ENCODE measurements at regions not wholly inside any gene's neighbourhood (a gene's known extent, or its start where the extent isn't known, plus 50 kb on each side); places are given as distances from the start of the nearest gene placed in this dataset.

DNA sequence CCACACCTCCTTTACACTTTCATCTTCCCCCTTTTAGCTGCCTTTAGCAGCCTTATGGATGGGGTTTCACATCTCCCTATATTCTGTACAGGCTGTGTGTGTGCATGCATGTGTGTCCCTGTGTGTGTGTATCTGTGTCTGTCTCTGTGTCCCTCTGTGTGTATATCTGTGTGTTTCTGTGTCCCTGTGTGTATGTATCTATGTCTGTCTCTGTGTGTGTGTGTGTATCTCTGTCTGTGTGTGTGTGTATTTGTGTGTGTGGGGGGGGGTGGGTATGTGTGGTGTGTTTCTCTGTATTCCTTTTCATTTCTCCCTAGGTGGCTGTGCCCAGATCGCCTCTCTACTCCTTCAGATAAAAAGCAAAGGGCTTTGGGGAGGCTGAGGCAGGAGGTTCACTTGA lies 52.2 kb upstream of the CD83 start:
- intact Hi-C loops (cut with micrococcal nuclease), result loop anchor here (5.0 kb wide), 1 partner anchor 728 kb away; no protein-coding TSS in a partner anchor
- H3K4me2 ChIP-seq (ENCODE audit: low read length), result no peak overlapping the region
- H4K20me1 ChIP-seq (ENCODE audit: insufficient read depth), result no peaks in the 10 kb centered on the region
- ChIA-PET CTCF (interaction anchor here (0.7 to 4.6 kb wide), 3 partner anchors 152 to 441 kb away, joined by 3 to 67 read pairs (median 39); no protein-coding TSS in a partner anchor), POLR2A (no interaction called here), RAD21 (ENCODE audit: low non-redundant PET in 1 of 2, low total read pairs in 2 of 2, uncharacterized antibody in 2 of 2, unreplicated experiment in 2 of 2) (interaction anchor here in 1 of 2 experiments (3.7 kb wide), 1 partner anchor 156 kb away, joined by 15 read pairs; no protein-coding TSS in a partner anchor)
- no peaks in the 10 kb centered on the region for H3K36me3 ChIP-seq (ENCODE audit: control insufficient read depth in 1 of 2, insufficient read depth in 2 of 2, low read length in 2 of 2)
- H3K79me2 ChIP-seq (ENCODE audit: insufficient read depth, low read length), result no peaks in the 10 kb centered on the region
- no peak overlapping the region for H3K27ac ChIP-seq (ENCODE audit: low read depth, low read length)
- H3K27me3 ChIP-seq (ENCODE audit: insufficient read depth, low read length), result no peaks in the 10 kb centered on the region
- H3K9me2 ChIP-seq (ENCODE audit: insufficient read depth), result no peaks in the 10 kb centered on the region
- TF ChIP-seq POLR2A (IDR thresholded peaks at IDR 0.05; ENCODE audit: borderline replicate concordance, extremely low read depth, insufficient read depth, insufficient read length) (no peak), EZH2phosphoT487 (IDR thresholded peaks at IDR 0.05; ENCODE audit: borderline replicate concordance) (no peak), CEBPB (IDR thresholded peaks at IDR 0.05; ENCODE audit: low read depth) (no peak), POLR2AphosphoS5 (IDR thresholded peaks at IDR 0.05; ENCODE audit: low read depth, low read length) (no peak), TCF7L2 (IDR thresholded peaks at IDR 0.05; ENCODE audit: borderline replicate concordance, extremely low read depth, insufficient read depth, insufficient read length) (no peak), JUND (IDR thresholded peaks at IDR 0.05) (no peak)
- TF ChIP-seq, protein P1, sequence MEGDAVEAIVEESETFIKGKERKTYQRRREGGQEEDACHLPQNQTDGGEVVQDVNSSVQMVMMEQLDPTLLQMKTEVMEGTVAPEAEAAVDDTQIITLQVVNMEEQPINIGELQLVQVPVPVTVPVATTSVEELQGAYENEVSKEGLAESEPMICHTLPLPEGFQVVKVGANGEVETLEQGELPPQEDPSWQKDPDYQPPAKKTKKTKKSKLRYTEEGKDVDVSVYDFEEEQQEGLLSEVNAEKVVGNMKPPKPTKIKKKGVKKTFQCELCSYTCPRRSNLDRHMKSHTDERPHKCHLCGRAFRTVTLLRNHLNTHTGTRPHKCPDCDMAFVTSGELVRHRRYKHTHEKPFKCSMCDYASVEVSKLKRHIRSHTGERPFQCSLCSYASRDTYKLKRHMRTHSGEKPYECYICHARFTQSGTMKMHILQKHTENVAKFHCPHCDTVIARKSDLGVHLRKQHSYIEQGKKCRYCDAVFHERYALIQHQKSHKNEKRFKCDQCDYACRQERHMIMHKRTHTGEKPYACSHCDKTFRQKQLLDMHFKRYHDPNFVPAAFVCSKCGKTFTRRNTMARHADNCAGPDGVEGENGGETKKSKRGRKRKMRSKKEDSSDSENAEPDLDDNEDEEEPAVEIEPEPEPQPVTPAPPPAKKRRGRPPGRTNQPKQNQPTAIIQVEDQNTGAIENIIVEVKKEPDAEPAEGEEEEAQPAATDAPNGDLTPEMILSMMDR (IDR thresholded peaks at IDR 0.05 in 2 of 3, conservative IDR thresholded peaks at IDR 0.05 in 1 of 3; ENCODE audit: borderline replicate concordance in 1 of 3, insufficient read depth in 1 of 3, low read depth in 2 of 3, low read length in 2 of 3), result no peak
- TF ChIP-seq, protein P2, sequence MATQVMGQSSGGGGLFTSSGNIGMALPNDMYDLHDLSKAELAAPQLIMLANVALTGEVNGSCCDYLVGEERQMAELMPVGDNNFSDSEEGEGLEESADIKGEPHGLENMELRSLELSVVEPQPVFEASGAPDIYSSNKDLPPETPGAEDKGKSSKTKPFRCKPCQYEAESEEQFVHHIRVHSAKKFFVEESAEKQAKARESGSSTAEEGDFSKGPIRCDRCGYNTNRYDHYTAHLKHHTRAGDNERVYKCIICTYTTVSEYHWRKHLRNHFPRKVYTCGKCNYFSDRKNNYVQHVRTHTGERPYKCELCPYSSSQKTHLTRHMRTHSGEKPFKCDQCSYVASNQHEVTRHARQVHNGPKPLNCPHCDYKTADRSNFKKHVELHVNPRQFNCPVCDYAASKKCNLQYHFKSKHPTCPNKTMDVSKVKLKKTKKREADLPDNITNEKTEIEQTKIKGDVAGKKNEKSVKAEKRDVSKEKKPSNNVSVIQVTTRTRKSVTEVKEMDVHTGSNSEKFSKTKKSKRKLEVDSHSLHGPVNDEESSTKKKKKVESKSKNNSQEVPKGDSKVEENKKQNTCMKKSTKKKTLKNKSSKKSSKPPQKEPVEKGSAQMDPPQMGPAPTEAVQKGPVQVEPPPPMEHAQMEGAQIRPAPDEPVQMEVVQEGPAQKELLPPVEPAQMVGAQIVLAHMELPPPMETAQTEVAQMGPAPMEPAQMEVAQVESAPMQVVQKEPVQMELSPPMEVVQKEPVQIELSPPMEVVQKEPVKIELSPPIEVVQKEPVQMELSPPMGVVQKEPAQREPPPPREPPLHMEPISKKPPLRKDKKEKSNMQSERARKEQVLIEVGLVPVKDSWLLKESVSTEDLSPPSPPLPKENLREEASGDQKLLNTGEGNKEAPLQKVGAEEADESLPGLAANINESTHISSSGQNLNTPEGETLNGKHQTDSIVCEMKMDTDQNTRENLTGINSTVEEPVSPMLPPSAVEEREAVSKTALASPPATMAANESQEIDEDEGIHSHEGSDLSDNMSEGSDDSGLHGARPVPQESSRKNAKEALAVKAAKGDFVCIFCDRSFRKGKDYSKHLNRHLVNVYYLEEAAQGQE (IDR thresholded peaks at IDR 0.05; ENCODE audit: low read depth), result no peak
- no peaks in the 10 kb centered on the region for H3K9me3 ChIP-seq (ENCODE audit: control insufficient read depth in 1 of 2, insufficient read depth in 1 of 2, low read depth in 1 of 2, low read length in 2 of 2)
- DNase-seq (ENCODE audit: low read depth, low spot score) (no peak), ATAC-seq (no peak)
- no peak overlapping the region for H3K9ac ChIP-seq (ENCODE audit: low read length)
- H2AFZ ChIP-seq (ENCODE audit: low read depth, low read length, poor library complexity, severe bottlenecking), result no peak overlapping the region
- BruUV-seq (replicated peaks), result no TSS peak
- H3K4me1 ChIP-seq (ENCODE audit: control insufficient read depth in 1 of 2, insufficient read depth in 2 of 2, low read length in 2 of 2), result peaks cover 0 to 4% of the 10 kb centered on the region in 2 experiments; a peak in 1 of 4 replicates
- H3K4me3 ChIP-seq (replicated peaks in 1 of 2; ENCODE audit: low read depth in 1 of 2, low read length in 2 of 2), result no peak overlapping the region

Data from HCT116 (cell line).